Dedifferentiated amniotic fluid mesenchymal stem cell (primary cell): ENCODE measurements at regions not wholly inside any gene's neighbourhood (a gene's known extent, or its start where the extent isn't known, plus 50 kb on each side); places are given as distances from the start of the nearest gene placed in this dataset.

Experiments
- DNase-seq: peaks from one replicate; pipeline ENCODE4 v3.0.0-alpha.2; 2016; ENCODE audit errors: extremely low spot score

GRCh38 chr11:45089676-45090499, 56.6 kb upstream of the PRDM11 start:
- DNase-seq: peak; percentile 72

DNA sequence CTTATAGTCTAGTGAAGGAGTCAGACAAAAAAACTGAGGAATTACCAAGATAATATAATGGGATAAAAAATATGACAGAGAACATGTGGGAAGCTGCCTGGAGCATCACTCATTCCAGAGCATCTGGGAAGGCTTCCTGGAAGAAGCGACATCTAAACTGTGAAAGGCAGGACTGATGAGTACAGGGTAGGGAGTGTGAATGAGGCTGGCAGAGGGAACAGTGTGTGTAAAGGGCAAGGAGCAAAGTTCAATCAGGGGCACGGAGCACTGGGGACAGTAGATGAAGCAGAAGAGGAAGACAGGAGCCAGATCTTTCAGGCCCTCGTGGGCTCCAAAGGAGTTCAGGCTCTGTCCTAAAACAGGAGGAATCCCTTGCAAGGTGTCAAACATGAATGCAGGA, 55.8 kb upstream of the PRDM11 start:
- no peak for DNase-seq

DNA sequence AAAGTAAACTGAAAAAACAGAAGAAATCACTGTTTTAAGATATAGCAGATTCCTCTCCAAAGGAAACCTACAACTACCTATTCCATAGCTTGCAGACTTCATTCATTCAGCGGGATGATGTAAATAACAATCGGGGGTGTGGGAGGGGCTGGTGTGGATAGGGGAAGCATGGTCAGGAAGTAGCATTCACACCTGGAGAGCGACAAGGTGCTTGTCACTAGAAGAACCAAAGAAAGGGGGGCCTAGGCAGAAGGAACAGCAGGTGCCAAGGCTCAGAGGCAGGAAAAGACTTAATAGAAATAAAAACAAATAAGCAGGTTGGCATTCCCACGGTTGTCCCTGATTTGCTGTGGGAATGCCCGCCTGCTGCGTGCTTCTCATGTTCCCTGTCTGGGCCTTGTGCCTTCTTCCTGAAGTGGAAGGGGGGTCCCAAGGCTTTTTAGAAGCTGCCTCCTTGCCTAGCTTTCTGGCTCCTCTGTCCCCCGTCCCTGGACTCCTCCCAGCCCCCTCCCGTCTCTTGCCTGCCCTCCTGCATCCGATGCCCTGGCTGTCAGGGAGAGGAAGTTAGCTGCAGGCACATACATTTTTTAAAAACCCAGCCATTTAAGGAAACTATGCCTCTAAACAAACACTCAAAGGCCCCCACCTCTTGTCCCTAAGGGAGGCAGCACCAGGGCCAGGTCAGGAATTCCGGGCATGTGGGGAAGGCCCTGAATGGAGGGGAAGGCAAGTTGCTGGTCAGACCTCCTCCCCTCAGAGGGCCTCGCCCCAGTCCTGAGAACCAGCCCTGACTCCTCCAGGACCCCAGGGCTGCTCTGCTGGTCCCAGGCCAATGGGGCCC, 54.7 kb upstream of the PRDM11 start:
- DNase-seq: peak; percentile 63

DNA sequence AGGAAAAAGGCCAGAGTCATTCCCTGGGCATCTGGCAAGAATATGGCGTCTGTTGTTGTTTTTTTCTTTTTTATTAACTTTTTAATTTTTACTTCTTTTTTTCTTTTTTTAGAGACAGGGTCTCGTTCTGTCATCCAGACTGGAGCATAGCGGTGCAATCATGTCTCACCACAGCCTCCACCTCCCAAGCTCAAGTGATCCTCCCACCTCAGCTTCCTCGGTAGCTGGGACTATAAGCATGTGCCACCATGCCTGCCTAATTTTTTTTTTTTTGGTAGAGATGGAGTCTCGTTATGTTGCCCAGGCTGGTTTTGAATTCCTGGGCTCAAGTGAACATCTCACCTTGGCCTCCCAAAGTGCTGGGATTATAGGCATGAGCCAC, 54.0 kb upstream of the PRDM11 start:
- no peak for DNase-seq

DNA sequence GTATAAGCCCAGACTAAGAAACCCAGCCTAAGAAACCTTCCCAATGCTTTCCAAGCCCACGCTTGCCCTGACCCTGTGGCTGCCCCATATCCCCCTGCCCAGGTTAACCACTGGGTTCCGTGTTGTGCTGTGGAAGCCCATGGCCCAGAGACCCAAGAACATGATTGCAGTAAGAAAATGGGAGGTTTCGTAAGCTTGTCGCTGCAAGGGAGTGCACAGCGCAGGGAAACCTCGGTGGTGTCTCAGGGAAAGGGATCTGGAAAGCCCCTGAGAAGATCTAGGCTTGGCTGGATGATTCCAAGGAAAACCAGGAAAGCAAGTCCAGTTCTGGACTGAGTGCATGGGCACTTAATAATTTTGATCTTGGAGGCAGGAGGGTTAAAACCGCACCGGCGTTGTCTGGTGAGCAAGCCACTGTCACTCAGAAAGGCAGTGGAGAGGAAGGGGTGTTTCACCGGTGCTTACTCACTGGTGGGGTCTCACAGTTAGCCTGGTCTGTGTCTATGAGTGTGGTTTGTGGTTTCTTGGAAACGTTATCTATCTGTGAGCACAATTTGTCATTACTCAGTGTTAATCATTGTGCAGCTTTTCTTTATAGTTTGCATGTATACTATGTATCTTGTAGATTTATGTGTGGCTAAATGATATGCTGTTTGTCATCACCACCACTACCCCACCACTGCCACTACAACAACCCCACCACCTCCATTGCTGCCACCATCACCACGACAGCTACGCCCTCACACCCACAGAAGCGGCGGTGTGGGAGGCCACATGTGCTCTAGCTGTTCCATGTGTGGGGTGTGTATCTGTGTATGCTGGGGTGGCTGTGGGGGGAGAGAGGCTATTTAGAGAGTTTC, 53.3 kb upstream of the PRDM11 start:
- no peak for DNase-seq

- no peak for DNase-seq
Observed at GRCh38 chr11:45093761-45094455, 52.5 kb upstream of the PRDM11 start.

DNA sequence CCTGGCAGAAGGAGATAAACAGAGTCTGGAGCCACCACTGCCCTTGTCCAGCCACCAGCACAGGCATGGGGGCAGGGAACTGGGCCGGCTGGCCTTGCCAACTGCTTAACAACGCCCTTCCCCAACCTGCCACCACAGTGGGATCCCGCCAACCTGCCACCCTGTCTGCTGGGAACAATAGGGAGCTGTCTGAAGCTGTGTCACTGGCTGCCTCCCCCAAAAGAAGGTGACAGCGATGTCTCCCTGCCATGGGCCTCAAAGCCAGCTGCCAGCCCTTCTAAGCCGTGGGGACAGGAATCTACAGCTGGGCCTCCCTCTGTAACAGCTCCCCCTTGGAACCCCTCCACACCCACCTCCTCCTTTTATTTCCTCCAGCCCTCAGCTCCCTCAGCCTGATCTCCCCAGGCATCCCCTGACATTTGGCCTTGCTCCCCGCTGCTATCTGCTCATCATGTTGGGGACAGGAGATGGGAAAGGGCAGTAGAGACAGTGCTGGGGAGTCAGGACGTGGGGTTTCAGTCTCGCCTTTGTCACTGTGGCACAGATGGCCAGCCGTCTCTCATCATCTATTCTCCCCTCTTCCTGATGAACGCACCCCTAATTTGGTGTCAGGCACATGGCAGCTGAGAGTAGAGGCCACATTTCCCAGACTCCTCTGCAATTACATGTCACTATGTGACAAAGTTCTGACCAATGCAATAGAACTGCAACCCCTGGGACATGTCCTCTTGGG, 51.3 kb upstream of the PRDM11 start:
- DNase-seq: no peak

GRCh38 chr11:45095691-45096010, 50.8 kb upstream of the PRDM11 start:
- DNase-seq: no peak

DNA sequence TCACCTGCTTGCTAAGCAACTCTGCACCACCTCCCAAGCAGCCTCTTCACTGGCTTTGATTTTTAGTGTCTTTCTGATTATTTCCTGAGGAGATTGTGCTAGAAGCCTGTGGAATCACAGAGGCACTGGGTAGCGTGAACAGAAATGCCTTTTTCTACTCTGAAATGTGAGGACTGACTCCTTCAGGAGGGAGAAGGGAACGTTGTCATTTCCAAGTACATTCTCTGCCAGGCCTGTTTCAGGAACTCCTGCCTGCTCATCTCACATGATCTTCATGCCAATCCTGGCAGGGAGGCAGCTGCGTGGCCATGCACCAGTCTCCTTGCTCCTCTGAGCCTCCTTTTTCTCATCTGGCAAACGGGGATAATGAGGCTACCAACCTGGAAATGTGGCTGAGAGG, 49.8 kb upstream of the PRDM11 start:
- DNase-seq: no peak
